IMR-90 (cell line): ENCODE measurements at regions not wholly inside any gene's neighbourhood (a gene's known extent, or its start where the extent isn't known, plus 50 kb on each side); places are given as distances from the start of the nearest gene placed in this dataset.

Experiments
- ATAC-seq: fragments of 200-7000 bp; cut with Tn5 transposase; 2 replicates; pipeline ENCODE4 v1.9.1; 2020; ENCODE audit warnings: low read depth, mild to moderate bottlenecking, moderate library complexity
- BruUV-seq: library from RNA; stranded (reverse); fragments of 400-500 nt; replicated peaks from 2 replicates; lab custom pipeline; 2021; lab: Mats Ljungman, UMichigan
- CTCF ChIA-PET: fragments of 300-600 bp; formaldehyde crosslinking; extraction: SDS; loops from one replicate; lab custom pipeline; 2021; ENCODE audit warnings: antibody characterized with exemption; lab: Yijun Ruan, JAX
- POLR2A ChIA-PET: fragments of 300-600 bp; sonication (Branson Sonifier 250); formaldehyde crosslinking; loops from one replicate; lab custom pipeline; 2022; ENCODE audit warnings: antibody characterized with exemption; ENCODE audit not compliant: unreplicated experiment; lab: Charles Lee
- DNase-seq: peaks from one replicate; pipeline ENCODE4 v3.0.0; 2013
- H2AFZ ChIP-seq: replicated peaks from 2 replicates; pipeline ENCODE3; 2013; ENCODE audit warnings: low read length, mild to moderate bottlenecking; ENCODE audit not compliant: poor library complexity
- H2AK5ac ChIP-seq: 2 replicates; pipeline ENCODE4 v1.6.1; 2013; ENCODE audit warnings: low read depth, low read length, inconsistent platforms
- H2AK9ac ChIP-seq: replicated peaks from 2 replicates; pipeline ENCODE3; 2013; ENCODE audit warnings: mild to moderate bottlenecking, low read depth, low read length, moderate library complexity; ENCODE audit not compliant: poor library complexity
- H2BK120ac ChIP-seq: 2 replicates; pipeline ENCODE4 v1.6.1; 2013; ENCODE audit warnings: low read depth, low read length, inconsistent platforms
- H2BK15ac ChIP-seq: 3 replicates; pipeline ENCODE4 v1.6.1; 2013; ENCODE audit warnings: low read depth, low read length, inconsistent platforms
- H2BK20ac ChIP-seq: 2 replicates; pipeline ENCODE4 v1.6.1; 2013; ENCODE audit warnings: low read depth, mild to moderate bottlenecking, inconsistent platforms, low read length, moderate library complexity
- H2BK5ac ChIP-seq: 2 replicates; pipeline ENCODE4 v1.6.1; 2013; ENCODE audit warnings: mild to moderate bottlenecking, low read depth, low read length, inconsistent platforms; ENCODE audit not compliant: poor library complexity, severe bottlenecking
- H3K14ac ChIP-seq: replicated peaks from 2 replicates; pipeline ENCODE4 v1.6.1; 2013; ENCODE audit warnings: low read depth, low read length, inconsistent platforms
- H3K18ac ChIP-seq: 2 replicates; pipeline ENCODE4 v1.6.1; 2013; ENCODE audit warnings: low read depth, low read length, control low read depth
- H3K23ac ChIP-seq: 2 replicates; pipeline ENCODE4 v1.6.1; 2013; ENCODE audit warnings: low read depth, low read length, inconsistent platforms
- H3K27ac ChIP-seq: 2 replicates; pipeline ENCODE4 v1.5.1; 2013; ENCODE audit warnings: mild to moderate bottlenecking, control low read depth, low read length; ENCODE audit not compliant: insufficient read depth
- H3K27me3 ChIP-seq: 2 replicates; pipeline ENCODE4 v1.6.1; 2013; ENCODE audit warnings: low read length; ENCODE audit not compliant: control insufficient read depth, insufficient read depth
- H3K36me3 ChIP-seq: 2 replicates; pipeline ENCODE4 v1.6.1; 2013; ENCODE audit warnings: low read length, mixed read lengths; ENCODE audit not compliant: control insufficient read depth, insufficient read depth
- H3K4ac ChIP-seq: 2 replicates; pipeline ENCODE4 v1.6.1; 2013; ENCODE audit warnings: low read depth, low read length, inconsistent platforms
- H3K4me1 ChIP-seq: 2 replicates; pipeline ENCODE4 v1.6.1; 2013; ENCODE audit warnings: low read length, mixed read lengths; ENCODE audit not compliant: control insufficient read depth, insufficient read depth
- H3K4me2 ChIP-seq: 2 replicates; pipeline ENCODE4 v1.6.1; 2013; ENCODE audit warnings: low read depth, mild to moderate bottlenecking, control low read depth, low read length, moderate library complexity
- H3K4me3 ChIP-seq: 2 replicates; pipeline ENCODE4 v1.5.1; 2013; ENCODE audit warnings: low read depth, mild to moderate bottlenecking, control low read depth, low read length, moderate library complexity; ENCODE audit not compliant: insufficient read depth
- H3K56ac ChIP-seq: 2 replicates; pipeline ENCODE4 v1.6.1; 2013; ENCODE audit warnings: low read length, inconsistent platforms; ENCODE audit not compliant: insufficient read depth; ENCODE audit errors: extremely low read depth
- H3K79me1 ChIP-seq, 2 experiments: 2 replicates each; pipeline ENCODE4 v1.6.1; 2013; ENCODE audit warnings: low read length in 2 of 2, inconsistent platforms in 1 of 2, low read depth in 1 of 2
- H3K9ac ChIP-seq: 2 replicates; pipeline ENCODE4 v1.6.1; 2013; ENCODE audit warnings: low read depth, low read length, control low read depth
- H3K9me1 ChIP-seq: 2 replicates; pipeline ENCODE4 v1.6.1; 2013; ENCODE audit warnings: low read length, inconsistent platforms; ENCODE audit not compliant: insufficient read depth
- H3K9me3 ChIP-seq: 2 replicates; pipeline ENCODE4 v1.6.1; 2013; ENCODE audit warnings: low read length; ENCODE audit not compliant: control insufficient read depth, insufficient read depth
- H4K20me1 ChIP-seq: 2 replicates; pipeline ENCODE4 v1.6.1; 2013; ENCODE audit warnings: low read length, inconsistent platforms; ENCODE audit not compliant: insufficient read depth
- H4K5ac ChIP-seq: 2 replicates; pipeline ENCODE4 v1.6.1; 2013; ENCODE audit warnings: mild to moderate bottlenecking, low read depth, low read length, control low read depth
- H4K8ac ChIP-seq, 2 experiments: 2 replicates each; pipeline ENCODE4 v1.6.1; 2013; ENCODE audit warnings: low read depth in 2 of 2, low read length in 2 of 2, control low read depth in 1 of 2, inconsistent platforms in 1 of 2
- H4K91ac ChIP-seq: 2 replicates; pipeline ENCODE4 v1.6.1; 2013; ENCODE audit warnings: low read depth, low read length, inconsistent platforms; ENCODE audit not compliant: insufficient read depth
- BHLHE40 ChIP-seq: fragments of 150-350 bp; IDR thresholded peaks from 2 replicates; pipeline ENCODE4 v1.6.1; 2016; ENCODE audit warnings: mild to moderate bottlenecking, low read depth, low read length
- CEBPB ChIP-seq: IDR thresholded peaks from 2 replicates; pipeline ENCODE4 v1.6.1; 2012; ENCODE audit warnings: low read depth, low read length, improper control_type of control experiment
- CHD1 ChIP-seq: IDR thresholded peaks from 2 replicates; pipeline ENCODE4 v1.6.1; 2012; ENCODE audit warnings: low read depth, low read length, improper control_type of control experiment
- FOS ChIP-seq: fragments of 150-350 bp; IDR thresholded peaks from 2 replicates; pipeline ENCODE4 v1.6.1; 2016; ENCODE audit warnings: low read depth, low read length
- MAZ ChIP-seq: IDR thresholded peaks from 2 replicates; pipeline ENCODE4 v1.6.1; 2012; ENCODE audit warnings: low read depth, mild to moderate bottlenecking, low read length, improper control_type of control experiment, moderate library complexity, borderline replicate concordance
- MXI1 ChIP-seq: IDR thresholded peaks from 2 replicates; pipeline ENCODE4 v1.6.1; 2012; ENCODE audit warnings: low read depth, mild to moderate bottlenecking, low read length, moderate library complexity, borderline replicate concordance
- NFE2L2 ChIP-seq: fragments of 150-350 bp; IDR thresholded peaks from 2 replicates; pipeline ENCODE4 v1.6.1; 2016; ENCODE audit warnings: low read depth, mild to moderate bottlenecking, low read length
- POLR2A ChIP-seq: IDR thresholded peaks from 2 replicates; pipeline ENCODE4 v1.6.1; 2012; ENCODE audit warnings: mild to moderate bottlenecking, low read depth, low read length
- RAD21 ChIP-seq: IDR thresholded peaks from 2 replicates; pipeline ENCODE4 v1.6.1; 2012; ENCODE audit warnings: low read length, improper control_type of control experiment
- RCOR1 ChIP-seq: IDR thresholded peaks from 2 replicates; pipeline ENCODE4 v1.6.1; 2012; ENCODE audit warnings: mild to moderate bottlenecking, low read length, improper control_type of control experiment; ENCODE audit not compliant: insufficient replicate concordance
- RFX5 ChIP-seq: IDR thresholded peaks from 2 replicates; pipeline ENCODE4 v1.8.0; 2012; ENCODE audit warnings: low read depth, mild to moderate bottlenecking, low read length, moderate library complexity
- SMC3 ChIP-seq: fragments of 150-350 bp; IDR thresholded peaks from 2 replicates; pipeline ENCODE4 v1.6.1; 2016; ENCODE audit warnings: low read depth, mild to moderate bottlenecking, antibody characterized with exemption, low read length, moderate library complexity
- WGBS, 2 experiments: methylation state at CpG; one replicate each; pipeline versions ENCODE4 v1.1.5 to v1.1.7; 2013; ENCODE audit warnings: missing lambda C conversion rate in 2 of 2; ENCODE audit not compliant: insufficient read length in 1 of 2; ENCODE audit errors: extremely low coverage in 2 of 2; 5-methylcytosine and 5-hydroxymethylcytosine counted together
- dilution Hi-C: fragments of 300-500 bp; cut with HindIII; formaldehyde crosslinking; loops from one replicate; pipeline ENCODE4 v1.14.3; 2018; ENCODE audit warnings: low sequenced_read_pairs; ENCODE audit not compliant: unreplicated experiment
- in situ Hi-C: fragments of 300-500 bp; cut with MboI; formaldehyde crosslinking; loops from 3 replicates; pipeline ENCODE4 v1.14.3; 2019; ENCODE audit warnings: low sequenced_read_pairs, inconsistent platforms, mixed read lengths
- intact Hi-C: fragments of 100-400 bp; cut with micrococcal nuclease; formaldehyde crosslinking; loops from 2 replicates; pipeline ENCODE4 v1.10.0; 2022
- TF ChIP-seq, protein P1 (sequence below): fragments of 150-350 bp; IDR thresholded peaks from 2 replicates; pipeline ENCODE4 v1.6.1; 2016; ENCODE audit warnings: low read depth, mild to moderate bottlenecking, low read length, moderate library complexity, borderline replicate concordance
- TF ChIP-seq, protein P2 (sequence below): conservative IDR thresholded peaks from 2 replicates; pipeline ENCODE4 v1.5.1; 2012; ENCODE audit warnings: mild to moderate bottlenecking, low read depth, low read length, improper control_type of control experiment
- TF ChIP-seq, protein P3 (sequence below): fragments of 150-350 bp; IDR thresholded peaks from 2 replicates; pipeline ENCODE4 v1.6.1; 2017; ENCODE audit warnings: mild to moderate bottlenecking, antibody characterized with exemption, low read length, low read depth

DNA sequence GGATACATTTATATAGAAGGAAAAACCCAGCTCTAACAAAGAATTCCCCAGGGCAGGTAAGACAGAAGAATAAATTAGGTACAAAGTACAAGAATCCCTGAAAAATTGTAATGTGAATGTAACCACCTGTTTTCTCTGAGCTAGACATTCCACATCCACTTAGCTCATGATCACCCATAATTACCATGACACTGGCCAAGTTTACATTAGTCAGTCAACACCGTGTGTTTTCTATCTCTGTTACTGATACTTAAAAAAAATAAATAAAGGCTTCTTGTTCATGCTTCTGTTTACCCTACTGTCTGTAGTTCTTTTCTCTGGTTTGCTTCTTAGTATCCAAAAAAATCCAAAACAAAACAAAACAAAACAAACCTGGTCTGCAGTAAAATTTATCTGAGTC lies 66.0 kb downstream of the CBLL2 start:
- ChIA-PET CTCF (no interaction called here), POLR2A (no interaction called here)
- no TSS peak for BruUV-seq
- Histone ChIP-seq H3K9me3 (no peaks in the 10 kb centered on the region), H2AK9ac (no peak overlapping the region), H4K91ac (no peak overlapping the region), H4K5ac (no peak overlapping the region), H3K14ac (no peak overlapping the region), H3K27ac (no peak overlapping the region), H3K9ac (no peak overlapping the region), H3K56ac (no peak overlapping the region), H3K4ac (no peak overlapping the region), H2BK120ac (no peak overlapping the region), H3K79me1 (no peaks in the 10 kb centered on the region), H3K4me1 (no peaks in the 10 kb centered on the region; the same call in 1 of the 2 replicates), H3K23ac (no peak overlapping the region), H3K9me1 (no peaks in the 10 kb centered on the region), H3K18ac (no peak overlapping the region), H3K4me2 (no peak overlapping the region), H2BK20ac (no peak overlapping the region), H3K36me3 (no peaks in the 10 kb centered on the region), H4K20me1 (no peaks in the 10 kb centered on the region), H3K4me3 (no peak overlapping the region), H2BK15ac (no peak overlapping the region), H2AFZ (no peak overlapping the region), H2BK5ac (no peak overlapping the region), H2AK5ac (no peak overlapping the region), H3K27me3 (peaks cover 1% of the 10 kb centered on the region; the same call in 1 of the 2 replicates), H4K8ac (no peak overlapping the region)
- WGBS, 2 experiments, result no CpG with 5 or more reads among the region's 1 CpG
- dilution Hi-C loops, result no loop called here
- TF ChIP-seq, protein P1, sequence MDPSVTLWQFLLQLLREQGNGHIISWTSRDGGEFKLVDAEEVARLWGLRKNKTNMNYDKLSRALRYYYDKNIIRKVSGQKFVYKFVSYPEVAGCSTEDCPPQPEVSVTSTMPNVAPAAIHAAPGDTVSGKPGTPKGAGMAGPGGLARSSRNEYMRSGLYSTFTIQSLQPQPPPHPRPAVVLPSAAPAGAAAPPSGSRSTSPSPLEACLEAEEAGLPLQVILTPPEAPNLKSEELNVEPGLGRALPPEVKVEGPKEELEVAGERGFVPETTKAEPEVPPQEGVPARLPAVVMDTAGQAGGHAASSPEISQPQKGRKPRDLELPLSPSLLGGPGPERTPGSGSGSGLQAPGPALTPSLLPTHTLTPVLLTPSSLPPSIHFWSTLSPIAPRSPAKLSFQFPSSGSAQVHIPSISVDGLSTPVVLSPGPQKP, result no peak
- TF ChIP-seq MAZ, result no peak
- TF ChIP-seq RAD21, result no peak
- TF ChIP-seq RCOR1, result no peak
- TF ChIP-seq RFX5, result no peak
- TF ChIP-seq SMC3, result no peak
- no peak for TF ChIP-seq NFE2L2
- TF ChIP-seq, protein P2, sequence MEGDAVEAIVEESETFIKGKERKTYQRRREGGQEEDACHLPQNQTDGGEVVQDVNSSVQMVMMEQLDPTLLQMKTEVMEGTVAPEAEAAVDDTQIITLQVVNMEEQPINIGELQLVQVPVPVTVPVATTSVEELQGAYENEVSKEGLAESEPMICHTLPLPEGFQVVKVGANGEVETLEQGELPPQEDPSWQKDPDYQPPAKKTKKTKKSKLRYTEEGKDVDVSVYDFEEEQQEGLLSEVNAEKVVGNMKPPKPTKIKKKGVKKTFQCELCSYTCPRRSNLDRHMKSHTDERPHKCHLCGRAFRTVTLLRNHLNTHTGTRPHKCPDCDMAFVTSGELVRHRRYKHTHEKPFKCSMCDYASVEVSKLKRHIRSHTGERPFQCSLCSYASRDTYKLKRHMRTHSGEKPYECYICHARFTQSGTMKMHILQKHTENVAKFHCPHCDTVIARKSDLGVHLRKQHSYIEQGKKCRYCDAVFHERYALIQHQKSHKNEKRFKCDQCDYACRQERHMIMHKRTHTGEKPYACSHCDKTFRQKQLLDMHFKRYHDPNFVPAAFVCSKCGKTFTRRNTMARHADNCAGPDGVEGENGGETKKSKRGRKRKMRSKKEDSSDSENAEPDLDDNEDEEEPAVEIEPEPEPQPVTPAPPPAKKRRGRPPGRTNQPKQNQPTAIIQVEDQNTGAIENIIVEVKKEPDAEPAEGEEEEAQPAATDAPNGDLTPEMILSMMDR, result no peak
- TF ChIP-seq POLR2A, result no peak
- no peak for TF ChIP-seq MXI1
- TF ChIP-seq CHD1, result no peak
- TF ChIP-seq, protein P3, sequence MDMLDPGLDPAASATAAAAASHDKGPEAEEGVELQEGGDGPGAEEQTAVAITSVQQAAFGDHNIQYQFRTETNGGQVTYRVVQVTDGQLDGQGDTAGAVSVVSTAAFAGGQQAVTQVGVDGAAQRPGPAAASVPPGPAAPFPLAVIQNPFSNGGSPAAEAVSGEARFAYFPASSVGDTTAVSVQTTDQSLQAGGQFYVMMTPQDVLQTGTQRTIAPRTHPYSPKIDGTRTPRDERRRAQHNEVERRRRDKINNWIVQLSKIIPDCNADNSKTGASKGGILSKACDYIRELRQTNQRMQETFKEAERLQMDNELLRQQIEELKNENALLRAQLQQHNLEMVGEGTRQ, result no peak
- TF ChIP-seq FOS, result no peak
- no peak for TF ChIP-seq CEBPB
- TF ChIP-seq BHLHE40, result no peak
- peak; percentile 66 for DNase-seq
- peak; percentile 57 for ATAC-seq
- in situ Hi-C loops, result no loop called here
- intact Hi-C loops, result no loop called here
